GM20000 (cell line): ENCODE measurements at regions not wholly inside any gene's neighbourhood (a gene's known extent, or its start where the extent isn't known, plus 50 kb on each side); places are given as distances from the start of the nearest gene placed in this dataset.
"Not testable (repeated sequence)": the region's sequence is repeated elsewhere in the genome, so short reads cannot be mapped to it uniquely, and the experiment has no call there.

Experiments
- DNase-seq: peaks from one replicate; pipeline ENCODE4 v3.0.0; 2012; ENCODE audit warnings: low spot score
- TF ChIP-seq, protein P1 (sequence below): IDR thresholded peaks from 2 replicates; pipeline ENCODE4 v1.5.1; 2012; ENCODE audit warnings: mild to moderate bottlenecking, control low read depth; ENCODE audit errors: extremely low read depth, missing control alignments

DNA sequence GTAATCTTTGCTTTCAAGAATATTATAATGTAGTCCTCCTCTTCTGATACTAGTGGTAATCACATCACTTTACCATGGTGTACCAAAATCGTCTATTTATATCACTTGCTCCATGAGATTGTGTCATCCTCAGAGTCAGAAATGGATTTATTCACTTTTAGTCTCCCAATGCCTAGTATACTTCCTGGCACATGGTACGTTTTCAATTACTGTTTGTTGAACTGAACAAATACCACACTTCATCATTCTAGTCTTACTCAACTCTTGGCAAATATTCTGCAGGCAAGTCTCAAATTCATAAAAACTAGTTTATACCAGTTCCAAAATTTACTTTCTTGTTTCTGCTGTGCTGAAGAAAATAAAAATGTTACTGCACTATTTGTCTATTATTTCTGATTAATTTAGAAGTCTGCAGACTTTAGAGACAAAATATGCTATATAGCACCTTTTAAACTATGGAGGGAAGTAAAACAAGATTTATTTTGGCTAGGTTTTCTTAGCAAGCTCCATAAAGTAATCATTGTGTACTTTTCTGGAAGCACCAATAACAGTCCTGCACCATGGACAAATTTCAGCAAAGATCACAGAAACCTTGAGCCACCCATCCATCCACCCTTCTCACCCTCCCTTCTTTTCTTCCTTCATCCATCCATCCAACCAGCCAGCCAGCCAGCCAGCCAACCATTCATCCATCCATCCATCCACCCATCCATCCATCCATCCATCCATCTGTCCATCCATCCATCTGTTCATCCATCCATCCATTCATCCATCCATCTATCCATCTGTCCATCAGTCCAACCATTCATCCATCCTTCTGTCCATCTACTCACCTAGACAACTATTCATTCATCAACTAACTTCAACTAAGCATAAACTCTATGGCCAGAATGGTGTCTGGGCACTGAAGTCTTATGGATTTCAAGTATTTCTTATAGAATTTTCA lies 102.1 kb upstream of the STMND1 start:
- DNase-seq = no peak
- TF ChIP-seq, protein P1, sequence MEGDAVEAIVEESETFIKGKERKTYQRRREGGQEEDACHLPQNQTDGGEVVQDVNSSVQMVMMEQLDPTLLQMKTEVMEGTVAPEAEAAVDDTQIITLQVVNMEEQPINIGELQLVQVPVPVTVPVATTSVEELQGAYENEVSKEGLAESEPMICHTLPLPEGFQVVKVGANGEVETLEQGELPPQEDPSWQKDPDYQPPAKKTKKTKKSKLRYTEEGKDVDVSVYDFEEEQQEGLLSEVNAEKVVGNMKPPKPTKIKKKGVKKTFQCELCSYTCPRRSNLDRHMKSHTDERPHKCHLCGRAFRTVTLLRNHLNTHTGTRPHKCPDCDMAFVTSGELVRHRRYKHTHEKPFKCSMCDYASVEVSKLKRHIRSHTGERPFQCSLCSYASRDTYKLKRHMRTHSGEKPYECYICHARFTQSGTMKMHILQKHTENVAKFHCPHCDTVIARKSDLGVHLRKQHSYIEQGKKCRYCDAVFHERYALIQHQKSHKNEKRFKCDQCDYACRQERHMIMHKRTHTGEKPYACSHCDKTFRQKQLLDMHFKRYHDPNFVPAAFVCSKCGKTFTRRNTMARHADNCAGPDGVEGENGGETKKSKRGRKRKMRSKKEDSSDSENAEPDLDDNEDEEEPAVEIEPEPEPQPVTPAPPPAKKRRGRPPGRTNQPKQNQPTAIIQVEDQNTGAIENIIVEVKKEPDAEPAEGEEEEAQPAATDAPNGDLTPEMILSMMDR = no peak

GRCh38 chr6:16998461-16998860 lies 103.4 kb upstream of the STMND1 start:
- TF ChIP-seq, protein P1 = no peak
- DNase-seq = no peak

DNA sequence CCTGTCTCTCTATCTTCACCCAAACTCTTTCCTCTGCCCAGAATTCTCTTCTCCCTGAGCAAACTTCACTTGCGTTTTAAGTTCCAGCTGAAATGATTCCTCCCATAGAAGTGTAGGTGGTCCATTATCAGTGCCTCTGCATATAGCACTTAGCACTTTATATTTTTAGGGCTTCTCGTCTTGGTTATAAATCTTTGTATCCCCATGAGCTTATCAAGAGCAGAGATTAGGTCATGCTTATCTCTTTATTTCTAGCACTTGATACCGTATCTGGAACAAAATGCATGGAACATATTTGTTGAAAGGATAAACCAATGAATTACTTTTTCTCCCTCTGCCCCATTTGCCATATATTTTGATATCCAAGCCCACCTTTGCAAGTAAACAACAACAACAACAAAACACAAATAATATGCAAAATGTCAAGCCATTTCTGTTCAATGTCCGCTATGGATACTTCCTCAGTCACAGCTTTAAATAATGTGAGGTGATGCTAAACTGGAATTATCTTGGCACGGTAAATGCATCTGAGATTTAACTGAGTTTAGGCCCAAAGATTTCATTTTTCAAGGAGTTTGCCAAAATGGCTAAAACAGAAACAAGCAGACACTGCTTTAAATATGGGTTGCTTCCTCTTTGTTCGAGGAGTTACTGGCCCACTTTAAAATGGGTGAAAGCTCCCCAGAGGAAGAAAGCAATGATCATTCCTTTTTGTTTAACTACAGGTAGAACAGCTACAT lies 106.2 kb upstream of the STMND1 start:
- TF ChIP-seq, protein P1 = no peak
- no peak for DNase-seq

DNA sequence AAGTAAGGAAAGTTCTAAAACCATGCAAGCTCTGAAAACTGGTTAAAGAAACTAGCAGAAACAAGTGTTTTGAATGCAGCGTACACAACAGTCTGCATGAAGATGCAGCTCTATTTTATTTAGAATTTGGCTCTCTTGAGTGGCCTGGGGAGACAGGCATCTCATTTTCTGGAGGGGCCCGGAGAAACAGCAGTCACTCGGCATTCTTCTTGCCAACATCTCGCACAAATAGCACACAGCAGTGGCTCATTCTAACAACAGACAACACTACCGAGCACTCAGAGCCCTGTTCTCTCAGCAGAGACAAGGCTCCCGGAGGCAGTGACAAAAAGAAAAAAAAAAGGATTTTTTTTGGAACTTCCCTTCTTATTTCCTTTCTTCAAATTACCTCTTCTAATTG lies 108.5 kb upstream of the STMND1 start:
- no peak for DNase-seq
- TF ChIP-seq, protein P1 = no peak

- TF ChIP-seq, protein P1 = no peak
- no peak for DNase-seq
Observed at GRCh38 chr6:16991981-16992629, 109.7 kb upstream of the STMND1 start.

DNA sequence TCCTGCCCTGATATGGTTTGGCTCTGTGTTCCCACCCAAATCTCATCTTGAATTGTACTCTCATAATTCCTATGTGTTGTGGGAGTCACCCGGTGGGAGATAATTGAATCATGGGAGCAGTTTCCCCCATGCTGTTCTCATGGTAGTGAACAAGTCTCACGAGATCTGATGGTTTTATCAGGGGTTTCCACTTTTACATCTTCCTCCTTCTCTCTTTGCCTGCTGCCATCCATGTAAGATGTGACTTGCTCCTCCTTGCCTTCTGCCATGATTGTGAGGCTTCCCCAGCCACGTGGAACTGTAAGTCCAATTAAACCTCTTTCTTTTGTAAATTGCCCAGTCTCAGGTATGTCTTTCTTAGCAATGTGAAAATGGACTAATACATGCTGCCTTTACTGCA lies 111.9 kb upstream of the STMND1 start:
- DNase-seq = not testable (repeated sequence)

GRCh38 chr6:16989382-16989781 lies 112.5 kb upstream of the STMND1 start:
- no peak for DNase-seq

More at GRCh38 chr6:16989382-16989781, 112.5 kb upstream of the STMND1 start:
- TF ChIP-seq, protein P1 = no peak
